Germinal center (tissue), 1 donor: ENCODE measurements at regions not wholly inside any gene's neighbourhood (a gene's known extent, or its start where the extent isn't known, plus 50 kb on each side); places are given as distances from the start of the nearest gene placed in this dataset.
"Not testable (repeated sequence)": the region's sequence is repeated elsewhere in the genome, so short reads cannot be mapped to it uniquely, and the experiment has no call there.

Experiments used
- DNase-seq: peaks from one replicate; pipeline ENCODE4 v3.0.0; 2012; ENCODE audit warnings: mixed read lengths, low spot score

- no peak for DNase-seq
Measured at GRCh38 chr11:23564370-23564769, 704.1 kb upstream of the CCDC179 start.

GRCh38 chr11:23569134-23569533, 708.9 kb upstream of the CCDC179 start:
- no peak for DNase-seq

GRCh38 chr11:23569547-23569946, 709.3 kb upstream of the CCDC179 start:
- DNase-seq: no peak

- DNase-seq: no peak
Measured at GRCh38 chr11:23570828-23571227, 710.6 kb upstream of the CCDC179 start.

- no peak for DNase-seq
Measured at GRCh38 chr11:23573429-23573828, 713.2 kb upstream of the CCDC179 start.

- no peak for DNase-seq
Measured at GRCh38 chr11:23574149-23574548, 713.9 kb upstream of the CCDC179 start.

GRCh38 chr11:23577296-23577695, 717.0 kb upstream of the CCDC179 start:
- DNase-seq: no peak

- DNase-seq: no peak
Measured at GRCh38 chr11:23585416-23586104, 725.3 kb upstream of the CCDC179 start.

GRCh38 chr11:23586173-23586572, 725.9 kb upstream of the CCDC179 start:
- DNase-seq: no peak

GRCh38 chr11:23590596-23591308, 730.5 kb upstream of the CCDC179 start:
- no peak for DNase-seq

- DNase-seq: no peak
Measured at GRCh38 chr11:23594755-23595154, 734.5 kb upstream of the CCDC179 start.

GRCh38 chr11:23604966-23605365, 744.7 kb upstream of the CCDC179 start:
- no peak for DNase-seq

GRCh38 chr11:23606191-23606590, 745.9 kb upstream of the CCDC179 start:
- no peak for DNase-seq

GRCh38 chr11:23611726-23612125, 751.5 kb upstream of the CCDC179 start:
- no peak for DNase-seq

GRCh38 chr11:23620617-23621016, 760.3 kb upstream of the CCDC179 start:
- DNase-seq: no peak

- DNase-seq: no peak
Measured at GRCh38 chr11:23632293-23632692, 772.0 kb upstream of the CCDC179 start.

GRCh38 chr11:23644443-23644842, 784.2 kb upstream of the CCDC179 start:
- no peak for DNase-seq

GRCh38 chr11:23652336-23652735, 792.1 kb upstream of the CCDC179 start:
- not testable (repeated sequence) for DNase-seq

GRCh38 chr11:23653071-23653675, 792.9 kb upstream of the CCDC179 start:
- DNase-seq: no peak

- no peak for DNase-seq
Measured at GRCh38 chr11:23668324-23668723, 808.0 kb upstream of the CCDC179 start.

- DNase-seq: no peak
Measured at GRCh38 chr11:23673366-23673765, 813.1 kb upstream of the CCDC179 start.

- DNase-seq: no peak
Measured at GRCh38 chr11:23674866-23675265, 814.6 kb upstream of the CCDC179 start.

- no peak for DNase-seq
Measured at GRCh38 chr11:23679041-23679440, 817.8 kb upstream of the LUZP2 start.
